ENCODE measurements at regions not wholly inside any gene's neighbourhood (a gene's known extent, or its start where the extent isn't known, plus 50 kb on each side); places are given as distances from the start of the nearest gene placed in this dataset.

GRCh38 chr4:10951306-10951705 is 266.7 kb upstream of the CLNK start:
- Histone ChIP-seq H4K8ac (ENCODE audit: low read depth in 2 of 2, low read length in 2 of 2) (no peak overlapping the region), H3K36me3 (ENCODE audit: control insufficient read depth, insufficient read depth, low read length) (no peaks in the 10 kb centered on the region), H3K4me1 (ENCODE audit: control insufficient read depth, insufficient read depth, low read length) (no peaks in the 10 kb centered on the region), H2BK15ac (ENCODE audit: low read depth, low read length) (no peak overlapping the region), H3K14ac (replicated peaks; ENCODE audit: low read depth, low read length) (no peak overlapping the region), H3K4ac (ENCODE audit: low read depth, low read length) (no peak overlapping the region), H2AK5ac (ENCODE audit: low read depth, low read length) (no peak overlapping the region), H3K56ac (ENCODE audit: extremely low read depth, insufficient read depth, low read length) (no peak overlapping the region), H2BK20ac (ENCODE audit: low read depth, low read length) (no peak overlapping the region), H3K79me1 (ENCODE audit: low read depth in 1 of 2, low read length in 2 of 2) (no peaks in the 10 kb centered on the region), H4K91ac (ENCODE audit: insufficient read depth, low read depth, low read length) (no peak overlapping the region), H2BK5ac (ENCODE audit: low read depth, low read length, poor library complexity, severe bottlenecking) (no peak overlapping the region), H3K9ac (ENCODE audit: low read depth, low read length) (no peak overlapping the region), H4K5ac (ENCODE audit: low read depth, low read length) (no peak overlapping the region), H2AK9ac (replicated peaks; ENCODE audit: low read depth, low read length, poor library complexity) (no peak overlapping the region), H3K4me3 (ENCODE audit: insufficient read depth, low read depth, low read length) (no peak overlapping the region), H2BK120ac (ENCODE audit: low read depth, low read length) (no peak overlapping the region), H3K27me3 (ENCODE audit: control insufficient read depth, insufficient read depth, low read length) (no peaks in the 10 kb centered on the region), H3K18ac (ENCODE audit: low read depth, low read length) (no peak overlapping the region), H3K23ac (ENCODE audit: low read depth, low read length) (no peak overlapping the region), H3K9me3 (ENCODE audit: control insufficient read depth, insufficient read depth, low read length) (no peaks in the 10 kb centered on the region), H2AFZ (replicated peaks; ENCODE audit: low read length, poor library complexity) (no peak overlapping the region), H4K20me1 (ENCODE audit: insufficient read depth, low read length) (no peaks in the 10 kb centered on the region), H3K27ac (ENCODE audit: insufficient read depth, low read length) (no peak overlapping the region), H3K9me1 (ENCODE audit: insufficient read depth, low read length) (no peaks in the 10 kb centered on the region), H3K4me2 (ENCODE audit: low read depth, low read length) (no peak overlapping the region)
- DNase-seq (no peak), ATAC-seq (ENCODE audit: low read depth) (no peak)
- BruUV-seq (replicated peaks) = no TSS peak
- dilution Hi-C loops (cut with HindIII; ENCODE audit: low sequenced_read_pairs, unreplicated experiment) (no loop called here), in situ Hi-C loops (cut with MboI; ENCODE audit: low sequenced_read_pairs) (no loop called here), intact Hi-C loops (cut with micrococcal nuclease) (no loop called here)
- TF ChIP-seq RAD21 (IDR thresholded peaks at IDR 0.05; ENCODE audit: low read length) (no peak), CEBPB (IDR thresholded peaks at IDR 0.05; ENCODE audit: low read depth, low read length) (no peak)
- CTCF ChIA-PET = no interaction called here
- POLR2A ChIA-PET (ENCODE audit: unreplicated experiment) = no interaction called here
- WGBS, 2 experiments (ENCODE audit: extremely low coverage in 2 of 2, insufficient read length in 1 of 2) = no CpG with 5 or more reads among the region's 2 CpGs

Measured in IMR-90 (cell line).